ENCODE measurements at regions not wholly inside any gene's neighbourhood (a gene's known extent, or its start where the extent isn't known, plus 50 kb on each side); places are given as distances from the start of the nearest gene placed in this dataset.

GRCh38 chr15:81686021-81686420, 312.0 kb upstream of the TMC3 start:
- Histone ChIP-seq H3K4me3 (no peak overlapping the region), H3K9me3 (no peaks in the 10 kb centered on the region), H3K36me3 (no peaks in the 10 kb centered on the region), H3K4me1 (no peaks in the 10 kb centered on the region), H3K27ac (no peak overlapping the region), H3K27me3 (no peaks in the 10 kb centered on the region)
- no peak for ATAC-seq
- DNase-seq: no peak
- intact Hi-C loops (cut with DNase I): no loop called here
- no peak for FAIRE-seq
- WGBS, 2 donors: 78 to 92% methylated on average over 4 of the region's 4 CpGs
- TF ChIP-seq, protein P1, sequence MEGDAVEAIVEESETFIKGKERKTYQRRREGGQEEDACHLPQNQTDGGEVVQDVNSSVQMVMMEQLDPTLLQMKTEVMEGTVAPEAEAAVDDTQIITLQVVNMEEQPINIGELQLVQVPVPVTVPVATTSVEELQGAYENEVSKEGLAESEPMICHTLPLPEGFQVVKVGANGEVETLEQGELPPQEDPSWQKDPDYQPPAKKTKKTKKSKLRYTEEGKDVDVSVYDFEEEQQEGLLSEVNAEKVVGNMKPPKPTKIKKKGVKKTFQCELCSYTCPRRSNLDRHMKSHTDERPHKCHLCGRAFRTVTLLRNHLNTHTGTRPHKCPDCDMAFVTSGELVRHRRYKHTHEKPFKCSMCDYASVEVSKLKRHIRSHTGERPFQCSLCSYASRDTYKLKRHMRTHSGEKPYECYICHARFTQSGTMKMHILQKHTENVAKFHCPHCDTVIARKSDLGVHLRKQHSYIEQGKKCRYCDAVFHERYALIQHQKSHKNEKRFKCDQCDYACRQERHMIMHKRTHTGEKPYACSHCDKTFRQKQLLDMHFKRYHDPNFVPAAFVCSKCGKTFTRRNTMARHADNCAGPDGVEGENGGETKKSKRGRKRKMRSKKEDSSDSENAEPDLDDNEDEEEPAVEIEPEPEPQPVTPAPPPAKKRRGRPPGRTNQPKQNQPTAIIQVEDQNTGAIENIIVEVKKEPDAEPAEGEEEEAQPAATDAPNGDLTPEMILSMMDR (IDR thresholded peaks at IDR 0.05): no peak

GRCh38 chr15:81685237-81685636, 311.2 kb upstream of the TMC3 start:
- Histone ChIP-seq H3K27me3 (no peaks in the 10 kb centered on the region), H3K4me1 (no peaks in the 10 kb centered on the region), H3K9me3 (no peaks in the 10 kb centered on the region), H3K4me3 (no peak overlapping the region), H3K27ac (no peak overlapping the region), H3K36me3 (no peaks in the 10 kb centered on the region)
- no peak for DNase-seq
- TF ChIP-seq, protein P1 (IDR thresholded peaks at IDR 0.05): no peak
- ATAC-seq: no peak
- FAIRE-seq: no peak
- intact Hi-C loops (cut with DNase I): no loop called here

DNA sequence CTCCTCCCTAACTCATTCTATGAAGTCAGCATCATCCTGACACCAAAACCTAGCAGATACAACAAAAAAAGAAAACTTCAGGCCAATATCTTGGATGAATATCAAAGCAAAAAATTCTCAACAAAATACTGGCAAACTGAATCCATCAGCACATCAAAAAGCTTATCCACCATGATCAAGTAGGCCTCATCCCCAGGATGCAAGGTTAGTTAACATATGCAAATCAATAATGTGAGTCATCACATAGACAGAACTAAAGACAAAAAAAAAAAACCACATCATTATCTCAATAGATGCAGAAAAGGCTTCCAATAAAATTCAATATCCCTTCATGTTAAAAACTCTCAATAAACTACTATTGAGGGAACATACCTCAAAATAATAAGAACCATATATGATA, 306.8 kb upstream of the TMC3 start:
- no peak overlapping the region for H3K4me3 ChIP-seq
- no peak for FAIRE-seq
- no peaks in the 10 kb centered on the region for H3K9me3 ChIP-seq
- H3K36me3 ChIP-seq: no peaks in the 10 kb centered on the region
- H3K27ac ChIP-seq: no peak overlapping the region
- no peak for DNase-seq
- intact Hi-C loops (cut with DNase I): no loop called here
- H3K27me3 ChIP-seq: no peaks in the 10 kb centered on the region
- H3K4me1 ChIP-seq: no peaks in the 10 kb centered on the region
- TF ChIP-seq, protein P1 (IDR thresholded peaks at IDR 0.05): no peak
- ATAC-seq: no peak

DNA sequence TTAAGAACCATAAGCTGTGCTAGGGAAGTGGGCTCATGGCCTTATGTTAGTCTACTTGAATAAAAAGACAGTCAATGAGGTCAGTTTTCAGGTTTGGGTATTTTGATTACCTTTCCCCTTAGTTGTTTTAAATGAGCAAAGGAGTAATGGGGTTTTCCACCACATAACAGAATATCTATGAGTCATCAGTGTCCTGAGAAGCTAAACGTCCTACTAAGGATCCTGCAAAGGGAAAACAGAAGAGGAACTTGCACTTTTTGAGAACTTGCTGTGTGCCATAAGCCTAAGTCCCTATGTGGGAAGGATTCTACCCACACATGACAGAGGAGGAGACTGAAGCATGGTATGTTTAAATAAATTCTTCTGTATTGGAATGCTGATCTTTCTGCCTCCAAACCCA, 292.8 kb upstream of the TMC3 start:
- DNase-seq (no peak), FAIRE-seq (no peak), ATAC-seq (no peak)
- Histone ChIP-seq H3K9me3 (no peaks in the 10 kb centered on the region), H3K27ac (no peak overlapping the region), H3K4me3 (no peak overlapping the region), H3K36me3 (no peaks in the 10 kb centered on the region), H3K4me1 (no peaks in the 10 kb centered on the region), H3K27me3 (no peaks in the 10 kb centered on the region)
- TF ChIP-seq, protein P1 (IDR thresholded peaks at IDR 0.05): no peak
- intact Hi-C loops (cut with DNase I): no loop called here
- 19 to 20% methylated on average over 1 of the region's 1 CpG for WGBS, 2 donors

DNA sequence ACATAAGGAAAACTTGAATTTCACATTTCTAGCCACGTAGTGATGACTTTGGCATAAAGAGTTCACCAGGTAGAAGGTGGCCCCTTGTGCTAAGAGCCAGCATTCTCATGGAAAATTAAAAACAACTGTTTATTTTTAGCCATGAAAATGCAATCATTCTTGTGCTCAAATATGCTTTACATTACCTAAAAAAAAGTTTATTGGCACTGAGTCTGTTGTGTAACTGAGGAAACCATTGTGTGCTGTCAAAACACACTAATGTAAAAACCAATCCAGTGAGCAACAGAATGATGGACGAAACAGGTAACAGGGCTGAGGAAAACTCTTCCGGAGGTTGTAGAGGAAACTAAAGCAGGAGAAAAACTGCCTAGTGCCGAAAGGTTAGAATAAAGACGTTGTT, 287.0 kb upstream of the TMC3 start:
- Histone ChIP-seq H3K27ac (no peak overlapping the region), H3K4me3 (no peak overlapping the region), H3K27me3 (no peaks in the 10 kb centered on the region), H3K36me3 (no peaks in the 10 kb centered on the region), H3K4me1 (no peaks in the 10 kb centered on the region), H3K9me3 (no peaks in the 10 kb centered on the region)
- 79% methylated on average over 5 of the region's 5 CpGs for WGBS, 2 donors
- TF ChIP-seq, protein P1 (IDR thresholded peaks at IDR 0.05): no peak
- FAIRE-seq (no peak), DNase-seq (no peak), ATAC-seq (no peak)
- intact Hi-C loops (cut with DNase I): no loop called here
